ENCODE measurements at regions not wholly inside any gene's neighbourhood (a gene's known extent, or its start where the extent isn't known, plus 50 kb on each side); places are given as distances from the start of the nearest gene placed in this dataset.

DNA sequence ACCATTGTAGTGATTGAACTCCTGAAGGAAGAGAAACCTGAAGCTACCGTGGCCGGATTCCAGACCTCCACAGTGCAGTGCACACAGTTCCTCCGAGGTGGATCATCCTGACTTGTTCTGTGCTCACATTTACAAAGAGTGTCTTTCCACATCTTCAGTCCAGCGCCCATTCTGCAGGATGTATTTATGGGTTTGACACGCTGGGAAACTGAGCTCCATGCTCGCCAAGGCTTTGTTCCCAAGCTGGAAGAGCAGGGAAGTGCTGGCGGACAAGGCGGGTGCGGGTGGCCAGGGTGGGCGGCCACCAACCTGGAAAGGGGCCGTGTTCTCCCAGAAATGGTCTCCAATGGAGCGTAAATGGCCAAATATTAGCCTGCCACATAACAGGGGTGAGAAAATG is 227.9 kb downstream of the IRF8 start:
- H3K9me3 ChIP-seq (ENCODE audit: control insufficient read depth, low read length): no peaks in the 10 kb centered on the region
- Mint-ChIP-seq H3K27me3 (ENCODE audit: insufficient read depth) (peaks cover 13% of the 10 kb centered on the region), H3K27ac (no peak overlapping the region), H3K36me3 (ENCODE audit: low read depth) (no peaks in the 10 kb centered on the region), H3K4me3 (no peak overlapping the region), H3K9me3 (no peaks in the 10 kb centered on the region), H3K4me1 (no peaks in the 10 kb centered on the region)
- TF ChIP-seq, protein P1, sequence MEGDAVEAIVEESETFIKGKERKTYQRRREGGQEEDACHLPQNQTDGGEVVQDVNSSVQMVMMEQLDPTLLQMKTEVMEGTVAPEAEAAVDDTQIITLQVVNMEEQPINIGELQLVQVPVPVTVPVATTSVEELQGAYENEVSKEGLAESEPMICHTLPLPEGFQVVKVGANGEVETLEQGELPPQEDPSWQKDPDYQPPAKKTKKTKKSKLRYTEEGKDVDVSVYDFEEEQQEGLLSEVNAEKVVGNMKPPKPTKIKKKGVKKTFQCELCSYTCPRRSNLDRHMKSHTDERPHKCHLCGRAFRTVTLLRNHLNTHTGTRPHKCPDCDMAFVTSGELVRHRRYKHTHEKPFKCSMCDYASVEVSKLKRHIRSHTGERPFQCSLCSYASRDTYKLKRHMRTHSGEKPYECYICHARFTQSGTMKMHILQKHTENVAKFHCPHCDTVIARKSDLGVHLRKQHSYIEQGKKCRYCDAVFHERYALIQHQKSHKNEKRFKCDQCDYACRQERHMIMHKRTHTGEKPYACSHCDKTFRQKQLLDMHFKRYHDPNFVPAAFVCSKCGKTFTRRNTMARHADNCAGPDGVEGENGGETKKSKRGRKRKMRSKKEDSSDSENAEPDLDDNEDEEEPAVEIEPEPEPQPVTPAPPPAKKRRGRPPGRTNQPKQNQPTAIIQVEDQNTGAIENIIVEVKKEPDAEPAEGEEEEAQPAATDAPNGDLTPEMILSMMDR (conservative IDR thresholded peaks at IDR 0.05): no peak
- no peaks in the 10 kb centered on the region for H3K4me1 ChIP-seq (ENCODE audit: control insufficient read depth, insufficient read depth, low read length)
- H3K9ac ChIP-seq (ENCODE audit: extremely low read depth, low read length, poor library complexity, severe bottlenecking): no peak overlapping the region
- no peak overlapping the region for H3K27ac ChIP-seq (ENCODE audit: low read depth, low read length)
- H3K27me3 ChIP-seq (ENCODE audit: control insufficient read depth, insufficient read depth, low read length, poor library complexity, severe bottlenecking): peaks cover 6% of the 10 kb centered on the region
- no peak overlapping the region for H3K4me3 ChIP-seq (ENCODE audit: low read length)
- DNase-seq: no peak
- no peaks in the 10 kb centered on the region for H3K36me3 ChIP-seq (ENCODE audit: control insufficient read depth, insufficient read depth, low read length)
- WGBS, 2 experiments (ENCODE audit: insufficient coverage in 1 of 2, insufficient read length in 1 of 2): 94 to 95% methylated on average over 4 to 12 of the region's 12 CpGs

DNA sequence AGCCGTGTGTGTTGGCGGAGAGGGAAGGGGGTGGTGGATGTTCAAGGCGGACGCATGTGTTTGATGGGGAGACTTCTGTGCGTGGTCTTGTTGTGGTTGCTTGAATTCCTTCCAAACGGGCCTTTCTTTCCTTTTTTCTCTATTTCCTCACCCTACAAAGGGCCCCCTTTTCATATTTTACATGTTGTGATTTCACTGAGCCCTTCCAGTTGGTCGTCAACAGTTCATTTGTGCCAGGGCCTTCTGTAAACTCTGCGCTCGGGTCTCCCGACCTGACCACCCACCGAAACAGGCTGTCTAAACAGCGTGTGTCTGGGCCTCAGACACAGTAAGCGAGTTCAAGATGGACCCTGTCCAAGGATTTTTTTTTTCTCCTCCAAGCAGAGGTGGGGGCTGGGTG is 228.4 kb downstream of the IRF8 start:
- Histone ChIP-seq H3K27me3 (ENCODE audit: control insufficient read depth, insufficient read depth, low read length, poor library complexity, severe bottlenecking) (peaks cover 1% of the 10 kb centered on the region), H3K36me3 (ENCODE audit: control insufficient read depth, insufficient read depth, low read length) (no peaks in the 10 kb centered on the region), H3K27ac (ENCODE audit: low read depth, low read length) (no peak overlapping the region), H3K9ac (ENCODE audit: extremely low read depth, low read length, poor library complexity, severe bottlenecking) (no peak overlapping the region), H3K4me1 (ENCODE audit: control insufficient read depth, insufficient read depth, low read length) (no peaks in the 10 kb centered on the region), H3K9me3 (ENCODE audit: control insufficient read depth, low read length) (no peaks in the 10 kb centered on the region), H3K4me3 (ENCODE audit: low read length) (no peak overlapping the region)
- no peak overlapping the region for H3K4me3 Mint-ChIP-seq
- no peaks in the 10 kb centered on the region for H3K36me3 Mint-ChIP-seq (ENCODE audit: low read depth)
- WGBS, 2 experiments (ENCODE audit: insufficient coverage in 1 of 2, insufficient read length in 1 of 2): 90 to 92% methylated on average over 5 to 9 of the region's 13 CpGs
- no peak overlapping the region for H3K27ac Mint-ChIP-seq
- TF ChIP-seq, protein P1 (conservative IDR thresholded peaks at IDR 0.05): no peak
- peaks cover 8% of the 10 kb centered on the region for H3K27me3 Mint-ChIP-seq (ENCODE audit: insufficient read depth)
- H3K9me3 Mint-ChIP-seq: no peaks in the 10 kb centered on the region
- H3K4me1 Mint-ChIP-seq: no peaks in the 10 kb centered on the region
- no peak for DNase-seq

DNA sequence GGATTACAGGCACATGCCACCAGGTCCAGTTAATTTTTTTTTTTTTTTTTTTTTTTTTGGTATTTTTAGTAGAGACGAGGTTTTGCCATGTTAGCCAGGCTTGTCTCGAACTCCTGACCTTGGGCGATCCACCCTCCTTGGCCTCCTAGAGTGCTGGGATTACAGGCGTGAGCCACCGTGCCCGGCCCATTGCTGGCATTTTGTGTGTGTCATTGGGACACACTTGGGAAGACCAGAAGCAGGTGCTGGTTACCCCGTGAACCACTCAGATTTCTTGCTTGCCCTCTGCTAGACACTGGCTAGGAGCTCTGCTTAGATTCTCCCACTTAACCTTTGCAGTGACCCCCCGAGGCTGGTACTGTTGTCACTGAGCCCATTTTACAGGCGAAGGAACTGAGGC is 229.3 kb downstream of the IRF8 start:
- peaks cover 2% of the 10 kb centered on the region for H3K27me3 Mint-ChIP-seq (ENCODE audit: insufficient read depth)
- no peaks in the 10 kb centered on the region for H3K36me3 Mint-ChIP-seq (ENCODE audit: low read depth)
- H3K9me3 Mint-ChIP-seq: no peaks in the 10 kb centered on the region
- no peaks in the 10 kb centered on the region for H3K36me3 ChIP-seq (ENCODE audit: control insufficient read depth, insufficient read depth, low read length)
- WGBS, 2 experiments (ENCODE audit: insufficient coverage in 1 of 2, insufficient read length in 1 of 2): 91 to 94% methylated on average over 3 to 9 of the region's 9 CpGs
- DNase-seq: no peak
- H3K9me3 ChIP-seq (ENCODE audit: control insufficient read depth, low read length): no peaks in the 10 kb centered on the region
- no peak overlapping the region for H3K27ac ChIP-seq (ENCODE audit: low read depth, low read length)
- TF ChIP-seq, protein P1 (conservative IDR thresholded peaks at IDR 0.05): no peak
- H3K4me3 ChIP-seq (ENCODE audit: low read length): no peak overlapping the region
- no peak overlapping the region for H3K4me3 Mint-ChIP-seq
- H3K27ac Mint-ChIP-seq: no peak overlapping the region
- no peaks in the 10 kb centered on the region for H3K4me1 Mint-ChIP-seq
- no peaks in the 10 kb centered on the region for H3K27me3 ChIP-seq (ENCODE audit: control insufficient read depth, insufficient read depth, low read length, poor library complexity, severe bottlenecking)
- no peak overlapping the region for H3K9ac ChIP-seq (ENCODE audit: extremely low read depth, low read length, poor library complexity, severe bottlenecking)
- H3K4me1 ChIP-seq (ENCODE audit: control insufficient read depth, insufficient read depth, low read length): no peaks in the 10 kb centered on the region

Measured in endodermal cell (in vitro differentiated cells).